H9 (cell line): ENCODE measurements at regions not wholly inside any gene's neighbourhood (a gene's known extent, or its start where the extent isn't known, plus 50 kb on each side); places are given as distances from the start of the nearest gene placed in this dataset.
A peak's percentile ranks its signal among the peaks of the same experiment; 100 is the strongest.

Source experiments
- DNase-seq: peaks from one replicate; pipeline ENCODE4 v3.0.0-alpha.2; 2017
- H2AFZ ChIP-seq: one replicate; pipeline ENCODE4 v1.6.1; 2013; ENCODE audit warnings: mild to moderate bottlenecking, low read length, control low read depth, moderate library complexity
- H2AK5ac ChIP-seq: 2 replicates; pipeline ENCODE4 v1.6.1; 2013; ENCODE audit warnings: low read length, control low read depth, mixed read lengths; ENCODE audit not compliant: insufficient read length
- H2BK120ac ChIP-seq: one replicate; pipeline ENCODE4 v1.6.1; 2013; ENCODE audit warnings: low read depth, mild to moderate bottlenecking, low read length, control low read depth, inconsistent platforms; ENCODE audit not compliant: poor library complexity, severe bottlenecking
- H2BK12ac ChIP-seq: 2 replicates; pipeline ENCODE4 v1.6.1; 2013; ENCODE audit warnings: low read length, control low read depth, mixed read lengths, low read depth; ENCODE audit not compliant: insufficient read length
- H2BK15ac ChIP-seq: 2 replicates; pipeline ENCODE4 v1.6.1; 2013; ENCODE audit warnings: low read depth, low read length, control low read depth
- H2BK20ac ChIP-seq: one replicate; pipeline ENCODE4 v1.6.1; 2013; ENCODE audit warnings: low read depth, mild to moderate bottlenecking, low read length, control low read depth, inconsistent platforms; ENCODE audit not compliant: poor library complexity, severe bottlenecking
- H2BK5ac ChIP-seq: 2 replicates; pipeline ENCODE4 v1.6.1; 2013; ENCODE audit warnings: low read length, control low read depth, mixed read lengths; ENCODE audit not compliant: insufficient read length
- H3K14ac ChIP-seq: 2 replicates; pipeline ENCODE4 v1.6.1; 2013; ENCODE audit warnings: low read length, control low read depth; ENCODE audit not compliant: insufficient read depth
- H3K18ac ChIP-seq: 2 replicates; pipeline ENCODE4 v1.6.1; 2013; ENCODE audit warnings: low read depth, mild to moderate bottlenecking, mixed read lengths, low read length, control low read depth; ENCODE audit not compliant: insufficient read length
- H3K23ac ChIP-seq: 2 replicates; pipeline ENCODE4 v1.6.1; 2013; ENCODE audit warnings: low read length, control low read depth, mixed read lengths, low read depth; ENCODE audit not compliant: insufficient read length
- H3K23me2 ChIP-seq: 2 replicates; pipeline ENCODE4 v1.6.1; 2013; ENCODE audit warnings: low read depth, mild to moderate bottlenecking, mixed read lengths, low read length, control low read depth; ENCODE audit not compliant: insufficient read length, poor library complexity, severe bottlenecking
- H3K27ac ChIP-seq: 2 replicates; pipeline ENCODE4 v1.5.1; 2013; ENCODE audit warnings: low read length, control low read depth, mixed read lengths, low read depth; ENCODE audit not compliant: insufficient read length
- H3K27me3 ChIP-seq: 2 replicates; pipeline ENCODE4 v1.6.1; 2013; ENCODE audit warnings: low read length, control low read depth, inconsistent platforms; ENCODE audit not compliant: insufficient read depth
- H3K4ac ChIP-seq: 2 replicates; pipeline ENCODE4 v1.6.1; 2013; ENCODE audit warnings: low read depth, mild to moderate bottlenecking, control low read depth, inconsistent platforms, low read length, moderate library complexity
- H3K4me1 ChIP-seq: 2 replicates; pipeline ENCODE4 v1.6.1; 2013; ENCODE audit warnings: low read length, control low read depth, inconsistent platforms; ENCODE audit not compliant: insufficient read depth
- H3K4me2 ChIP-seq: 2 replicates; pipeline ENCODE4 v1.6.1; 2013; ENCODE audit warnings: low read length, control low read depth, mixed read lengths; ENCODE audit not compliant: insufficient read length, insufficient read depth
- H3K56ac ChIP-seq: 2 replicates; pipeline ENCODE4 v1.6.1; 2013; ENCODE audit warnings: low read depth, mild to moderate bottlenecking, mixed read lengths, low read length, control low read depth; ENCODE audit not compliant: insufficient read length
- H3K79me1 ChIP-seq: 2 replicates; pipeline ENCODE4 v1.6.1; 2013; ENCODE audit warnings: low read depth, mild to moderate bottlenecking, moderate library complexity, low read length, control low read depth, inconsistent platforms; ENCODE audit not compliant: insufficient read depth, poor library complexity, severe bottlenecking
- H3K79me2 ChIP-seq: 2 replicates; pipeline ENCODE4 v1.6.1; 2013; ENCODE audit warnings: low read length, control low read depth, inconsistent platforms; ENCODE audit not compliant: insufficient read depth
- H3K9ac ChIP-seq: 2 replicates; pipeline ENCODE4 v1.6.1; 2013; ENCODE audit warnings: low read length, control low read depth, mixed read lengths; ENCODE audit not compliant: insufficient read length; ENCODE audit errors: extremely low read depth
- H3K9me3 ChIP-seq: one replicate; pipeline ENCODE4 v1.6.1; 2013; ENCODE audit warnings: low read depth, low read length, inconsistent platforms; ENCODE audit not compliant: control insufficient read depth
- H3T11ph ChIP-seq: one replicate; pipeline ENCODE4 v1.6.1; 2013; ENCODE audit warnings: mild to moderate bottlenecking, low read length, control low read depth, inconsistent platforms
- H4K20me1 ChIP-seq: one replicate; pipeline ENCODE4 v1.6.1; 2013; ENCODE audit not compliant: control insufficient read depth, insufficient read length, insufficient read depth
- H4K5ac ChIP-seq: 2 replicates; pipeline ENCODE4 v1.6.1; 2013; ENCODE audit warnings: low read depth, mild to moderate bottlenecking, mixed read lengths, low read length, control low read depth; ENCODE audit not compliant: insufficient read length
- H4K8ac ChIP-seq: replicated peaks from 2 replicates; pipeline ENCODE4 v1.6.1; 2013; ENCODE audit warnings: low read length, control low read depth, mixed read lengths, low read depth; ENCODE audit not compliant: insufficient read length
- H4K91ac ChIP-seq: 2 replicates; pipeline ENCODE4 v1.6.1; 2013; ENCODE audit warnings: low read depth, mild to moderate bottlenecking, moderate library complexity, mixed read lengths, low read length, control low read depth; ENCODE audit not compliant: insufficient read length
- H3K27ac Mint-ChIP-seq, 3 experiments: 2 replicates in 2 of 3; 3 replicates in 1 of 3; pipeline ENCODE4 v1.8.0; 2020 to 2021; ENCODE audit warnings: mixed read lengths in 3 of 3, mild to moderate bottlenecking in 1 of 3, moderate library complexity in 1 of 3
- H3K27me3 Mint-ChIP-seq: 2 replicates; pipeline ENCODE4 v1.8.0; 2021; ENCODE audit warnings: low read depth, mild to moderate bottlenecking, moderate library complexity, mixed read lengths
- H3K36me3 Mint-ChIP-seq, 3 experiments: 2 replicates in 2 of 3; 3 replicates in 1 of 3; pipeline ENCODE4 v1.8.0; 2020 to 2021; ENCODE audit warnings: low read depth in 3 of 3, mixed read lengths in 3 of 3; ENCODE audit not compliant: insufficient read depth in 1 of 3
- H3K4me1 Mint-ChIP-seq, 2 experiments: 2 replicates each; pipeline ENCODE4 v1.8.0; 2020; ENCODE audit warnings: mixed read lengths in 2 of 2
- H3K4me3 Mint-ChIP-seq, 2 experiments: 2 replicates in 1 of 2; 3 replicates in 1 of 2; pipeline ENCODE4 v1.8.0; 2020 to 2021; ENCODE audit warnings: mild to moderate bottlenecking in 2 of 2, mixed read lengths in 2 of 2, moderate library complexity in 1 of 2
- H3K9me3 Mint-ChIP-seq, 2 experiments: 2 replicates in 1 of 2; 3 replicates in 1 of 2; pipeline ENCODE4 v1.8.0; 2020; ENCODE audit warnings: mild to moderate bottlenecking in 2 of 2, mixed read lengths in 2 of 2, moderate library complexity in 1 of 2
- CTCF ChIP-seq: fragments of 200-600 bp; sonication (generic); conservative IDR thresholded peaks from 3 replicates; pipeline ENCODE4 v1.8.0; 2021; ENCODE audit warnings: antibody characterized with exemption, mild to moderate bottlenecking
- WGBS: extraction: QIAGEN DNeasy Blood & Tissue Kit; methylation state at CpG from one replicate; pipeline ENCODE4 v1.1.7; 2013; ENCODE audit warnings: missing lambda C conversion rate, low lambda C conversion rate, mixed read lengths; ENCODE audit not compliant: insufficient read length; ENCODE audit errors: extremely low coverage; 5-methylcytosine and 5-hydroxymethylcytosine counted together

GRCh38 chr2:75428646-75429443 lies 131.9 kb downstream of the EVA1A start:
- no peak overlapping the region for H3K4me3 Mint-ChIP-seq
- no peak for TF ChIP-seq CTCF
- peaks cover 4 to 8% of the 10 kb centered on the region in 2 experiments for H3K9me3 Mint-ChIP-seq
- Histone ChIP-seq H2BK5ac (no peak overlapping the region), H2AFZ (peak overlapping the region; percentile 16), H3K4me2 (no peak overlapping the region), H3K4ac (no peak overlapping the region), H3T11ph (no peak overlapping the region), H3K56ac (no peak overlapping the region), H4K8ac (no peak overlapping the region), H4K91ac (no peak overlapping the region), H2BK15ac (no peak overlapping the region), H3K4me1 (peaks cover 28% of the 10 kb centered on the region; the same call in 1 of the 2 replicates), H2AK5ac (no peak overlapping the region), H3K14ac (no peak overlapping the region), H3K23ac (no peak overlapping the region), H3K79me2 (no peaks in the 10 kb centered on the region), H2BK120ac (no peak overlapping the region), H3K79me1 (no peaks in the 10 kb centered on the region), H4K20me1 (no peaks in the 10 kb centered on the region), H3K23me2 (no peaks in the 10 kb centered on the region), H3K9me3 (no peaks in the 10 kb centered on the region), H3K18ac (no peak overlapping the region), H2BK20ac (no peak overlapping the region), H3K27ac (no peak overlapping the region), H3K27me3 (no peaks in the 10 kb centered on the region), H4K5ac (no peak overlapping the region), H3K9ac (no peak overlapping the region), H2BK12ac (no peak overlapping the region)
- no peak overlapping the region for H3K27ac Mint-ChIP-seq
- no peaks in the 10 kb centered on the region for H3K27me3 Mint-ChIP-seq
- peaks cover 46 to 59% of the 10 kb centered on the region in 2 experiments for H3K4me1 Mint-ChIP-seq
- H3K36me3 Mint-ChIP-seq, result peaks cover 3 to 5% (median 4%) of the 10 kb centered on the region in 3 experiments; a peak in 3 of 7 replicates
- WGBS, result no CpG with 5 or more reads among the region's 7 CpGs
- DNase-seq, result no peak
